ENCODE measurements at regions not wholly inside any gene's neighbourhood (a gene's known extent, or its start where the extent isn't known, plus 50 kb on each side); places are given as distances from the start of the nearest gene placed in this dataset.

DNA sequence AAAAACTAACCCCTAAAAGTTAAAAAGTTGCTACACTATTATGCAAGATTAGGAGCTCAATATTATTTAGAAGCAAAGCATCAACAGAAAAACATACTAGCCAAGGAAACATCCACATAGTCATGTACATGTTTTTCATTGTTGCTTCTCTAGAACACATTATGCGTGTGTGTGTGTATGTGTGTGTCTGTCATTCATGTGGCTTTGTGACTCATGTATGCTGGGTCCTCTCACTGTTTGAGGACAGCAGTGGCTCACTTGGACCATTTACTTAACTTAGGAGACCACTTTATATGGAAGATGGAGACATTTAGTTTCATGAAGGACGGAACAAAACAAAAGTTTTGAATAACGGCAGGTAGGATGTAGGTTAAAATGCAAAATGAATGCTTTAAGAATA, 219.4 kb upstream of the THBS1 start:
- Histone ChIP-seq H3K4me3 (ENCODE audit: insufficient read depth, low read length) (no peak overlapping the region), H3K79me2 (ENCODE audit: insufficient read depth, low read length) (no peaks in the 10 kb centered on the region), H3K27me3 (ENCODE audit: insufficient read depth, low read length) (no peaks in the 10 kb centered on the region), H4K20me1 (ENCODE audit: insufficient read depth, low read length) (no peaks in the 10 kb centered on the region), H3K4me2 (ENCODE audit: insufficient read depth, low read length) (no peak overlapping the region), H2AFZ (ENCODE audit: low read length) (no peak overlapping the region), H3K4me1 (ENCODE audit: insufficient read depth, low read length) (peaks cover 86% of the 10 kb centered on the region), H3K36me3 (ENCODE audit: insufficient read depth, low read length) (no peaks in the 10 kb centered on the region), H3K9me3 (ENCODE audit: low read depth, low read length) (no peaks in the 10 kb centered on the region), H3K27ac (ENCODE audit: low read depth, low read length) (peak overlapping the region; percentile 99)
- DNase-seq (ENCODE audit: insufficient read length, low spot score, missing footprints), result no peak
- TF ChIP-seq, protein P1, sequence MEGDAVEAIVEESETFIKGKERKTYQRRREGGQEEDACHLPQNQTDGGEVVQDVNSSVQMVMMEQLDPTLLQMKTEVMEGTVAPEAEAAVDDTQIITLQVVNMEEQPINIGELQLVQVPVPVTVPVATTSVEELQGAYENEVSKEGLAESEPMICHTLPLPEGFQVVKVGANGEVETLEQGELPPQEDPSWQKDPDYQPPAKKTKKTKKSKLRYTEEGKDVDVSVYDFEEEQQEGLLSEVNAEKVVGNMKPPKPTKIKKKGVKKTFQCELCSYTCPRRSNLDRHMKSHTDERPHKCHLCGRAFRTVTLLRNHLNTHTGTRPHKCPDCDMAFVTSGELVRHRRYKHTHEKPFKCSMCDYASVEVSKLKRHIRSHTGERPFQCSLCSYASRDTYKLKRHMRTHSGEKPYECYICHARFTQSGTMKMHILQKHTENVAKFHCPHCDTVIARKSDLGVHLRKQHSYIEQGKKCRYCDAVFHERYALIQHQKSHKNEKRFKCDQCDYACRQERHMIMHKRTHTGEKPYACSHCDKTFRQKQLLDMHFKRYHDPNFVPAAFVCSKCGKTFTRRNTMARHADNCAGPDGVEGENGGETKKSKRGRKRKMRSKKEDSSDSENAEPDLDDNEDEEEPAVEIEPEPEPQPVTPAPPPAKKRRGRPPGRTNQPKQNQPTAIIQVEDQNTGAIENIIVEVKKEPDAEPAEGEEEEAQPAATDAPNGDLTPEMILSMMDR (IDR thresholded peaks at IDR 0.05; ENCODE audit: extremely low read depth, low read depth, low read length), result no peak

DNA sequence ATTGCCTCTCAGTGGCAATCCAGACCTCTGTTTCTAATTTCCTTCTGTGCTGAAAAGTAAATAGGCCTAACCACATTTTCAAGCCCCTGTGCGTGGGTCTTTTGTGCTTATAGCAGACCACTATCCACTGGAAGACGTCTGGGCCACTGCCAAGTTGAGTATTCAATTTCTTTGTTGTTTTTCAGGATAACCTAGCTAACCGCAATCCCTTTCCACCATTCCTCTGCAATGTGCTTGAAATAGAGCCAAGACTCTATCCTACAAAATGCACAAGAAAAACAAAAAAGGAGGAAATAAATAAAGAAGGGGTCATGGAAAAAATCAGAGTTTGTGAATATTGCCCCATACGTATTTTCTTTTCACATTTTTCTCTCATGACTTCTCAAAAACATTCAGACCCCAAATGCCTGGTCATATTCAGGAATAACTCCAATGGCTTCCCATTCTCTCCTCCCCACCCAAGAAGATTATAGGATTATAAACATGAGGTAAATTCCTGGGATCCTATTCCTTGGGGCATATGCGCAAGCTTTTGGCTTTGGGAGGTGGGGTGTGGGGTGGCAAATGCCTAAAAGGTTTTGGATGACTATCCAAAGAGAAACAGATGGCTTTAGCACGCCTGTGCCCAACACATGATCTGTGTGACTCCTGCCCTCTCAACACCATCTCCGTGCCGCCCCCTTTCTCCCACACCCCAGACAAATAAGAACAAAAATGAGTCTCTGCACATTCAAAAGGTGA, 217.9 kb upstream of the THBS1 start:
- peaks cover 88% of the 10 kb centered on the region for H3K4me1 ChIP-seq (ENCODE audit: insufficient read depth, low read length)
- peak overlapping the region; percentile 53 for H3K4me2 ChIP-seq (ENCODE audit: insufficient read depth, low read length)

DNA sequence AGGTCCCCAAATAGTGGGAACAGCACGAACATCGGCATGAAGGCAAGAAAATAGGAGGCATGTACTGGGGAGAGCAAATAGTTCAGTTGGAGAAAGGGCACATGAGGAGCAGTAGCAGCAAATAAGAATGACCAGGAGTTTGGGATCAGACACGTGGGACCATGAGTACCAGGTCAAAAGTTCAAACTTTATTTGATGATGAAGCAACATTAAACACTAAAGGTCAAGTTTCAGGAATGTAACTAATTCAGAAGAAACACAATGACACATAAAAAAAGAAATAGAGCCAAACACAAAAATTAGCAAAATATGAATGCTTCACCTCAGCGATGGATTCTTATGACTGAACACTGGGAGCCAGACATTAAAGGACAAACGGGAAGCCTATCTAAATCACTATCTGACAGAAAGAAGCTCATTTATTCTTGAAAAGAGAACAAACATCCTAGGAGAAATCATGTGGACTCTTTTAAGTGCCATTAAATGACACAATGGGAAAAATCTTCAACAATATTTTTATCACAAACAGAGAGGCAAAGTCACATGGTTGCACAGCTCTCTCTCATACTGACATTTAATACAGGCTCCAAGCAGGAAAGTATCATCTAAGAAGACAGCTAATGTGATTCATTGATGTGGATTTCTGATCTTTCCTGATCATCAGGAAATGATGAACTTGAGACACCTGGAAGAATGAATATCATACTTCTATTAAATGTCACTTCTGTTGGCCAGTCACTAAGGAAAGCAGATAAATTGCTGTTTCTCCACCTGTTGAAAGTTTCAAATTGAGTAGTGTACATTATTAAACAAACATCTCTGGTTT, 216.9 kb upstream of the THBS1 start:
- Histone ChIP-seq H3K9me3 (ENCODE audit: low read depth, low read length) (no peaks in the 10 kb centered on the region), H3K4me2 (ENCODE audit: insufficient read depth, low read length) (peak overlapping the region; percentile 53), H3K79me2 (ENCODE audit: insufficient read depth, low read length) (no peaks in the 10 kb centered on the region), H2AFZ (ENCODE audit: low read length) (no peak overlapping the region), H4K20me1 (ENCODE audit: insufficient read depth, low read length) (no peaks in the 10 kb centered on the region), H3K4me1 (ENCODE audit: insufficient read depth, low read length) (peaks cover 79% of the 10 kb centered on the region), H3K27me3 (ENCODE audit: insufficient read depth, low read length) (no peaks in the 10 kb centered on the region), H3K4me3 (ENCODE audit: insufficient read depth, low read length) (no peak overlapping the region), H3K36me3 (ENCODE audit: insufficient read depth, low read length) (no peaks in the 10 kb centered on the region), H3K27ac (ENCODE audit: low read depth, low read length) (peak overlapping the region; percentile 99)
- TF ChIP-seq, protein P1 (IDR thresholded peaks at IDR 0.05; ENCODE audit: extremely low read depth, low read depth, low read length), result no peak
- no peak for DNase-seq (ENCODE audit: insufficient read length, low spot score, missing footprints)

More for the DNA sequence above, 217.9 kb upstream of the THBS1 start:
- no peaks in the 10 kb centered on the region for H3K27me3 ChIP-seq (ENCODE audit: insufficient read depth, low read length)
- peak; percentile 44 for DNase-seq (ENCODE audit: insufficient read length, low spot score, missing footprints)
- no peaks in the 10 kb centered on the region for H3K36me3 ChIP-seq (ENCODE audit: insufficient read depth, low read length)
- H3K79me2 ChIP-seq (ENCODE audit: insufficient read depth, low read length), result no peaks in the 10 kb centered on the region
- no peaks in the 10 kb centered on the region for H3K9me3 ChIP-seq (ENCODE audit: low read depth, low read length)
- H3K27ac ChIP-seq (ENCODE audit: low read depth, low read length), result peak overlapping the region; percentile 99
- TF ChIP-seq, protein P1 (IDR thresholded peaks at IDR 0.05; ENCODE audit: extremely low read depth, low read depth, low read length), result no peak
- H2AFZ ChIP-seq (ENCODE audit: low read length), result no peak overlapping the region
- no peaks in the 10 kb centered on the region for H4K20me1 ChIP-seq (ENCODE audit: insufficient read depth, low read length)
- H3K4me3 ChIP-seq (ENCODE audit: insufficient read depth, low read length), result no peak overlapping the region

DNA sequence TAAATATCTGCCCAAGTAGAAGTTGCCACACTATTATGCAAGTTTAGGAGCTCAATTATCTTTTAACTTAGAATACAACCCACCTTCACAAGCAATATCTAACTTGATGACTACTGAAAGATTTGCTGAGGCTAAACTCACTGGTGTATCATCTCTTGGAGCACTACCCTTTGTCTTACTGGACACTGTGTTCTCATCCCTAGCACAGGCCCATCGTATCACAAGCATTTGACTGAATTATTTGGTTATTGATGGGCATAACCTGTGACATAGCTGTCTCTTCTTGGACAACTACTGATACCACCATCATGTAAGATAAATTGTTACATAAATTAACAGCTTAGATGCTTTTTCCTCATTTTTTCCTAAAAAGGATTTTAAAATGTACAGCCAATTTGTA, 216.2 kb upstream of the THBS1 start:
- H3K27me3 ChIP-seq (ENCODE audit: insufficient read depth, low read length), result no peaks in the 10 kb centered on the region
- no peak for DNase-seq (ENCODE audit: insufficient read length, low spot score, missing footprints)
- H4K20me1 ChIP-seq (ENCODE audit: insufficient read depth, low read length), result no peaks in the 10 kb centered on the region
- H3K4me3 ChIP-seq (ENCODE audit: insufficient read depth, low read length), result no peak overlapping the region
- H3K27ac ChIP-seq (ENCODE audit: low read depth, low read length), result peak overlapping the region; percentile 99
- H3K4me2 ChIP-seq (ENCODE audit: insufficient read depth, low read length), result no peak overlapping the region
- H3K79me2 ChIP-seq (ENCODE audit: insufficient read depth, low read length), result no peaks in the 10 kb centered on the region
- TF ChIP-seq, protein P1 (IDR thresholded peaks at IDR 0.05; ENCODE audit: extremely low read depth, low read depth, low read length), result no peak
- H3K4me1 ChIP-seq (ENCODE audit: insufficient read depth, low read length), result peaks cover 73% of the 10 kb centered on the region
- H3K36me3 ChIP-seq (ENCODE audit: insufficient read depth, low read length), result no peaks in the 10 kb centered on the region
- H3K9me3 ChIP-seq (ENCODE audit: low read depth, low read length), result no peaks in the 10 kb centered on the region
- H2AFZ ChIP-seq (ENCODE audit: low read length), result no peak overlapping the region

Measured in osteoblast (primary cell).